KMS-11 (cell line): ENCODE measurements at regions not wholly inside any gene's neighbourhood (a gene's known extent, or its start where the extent isn't known, plus 50 kb on each side); places are given as distances from the start of the nearest gene placed in this dataset.

ENCODE experiments used
- H2AFZ ChIP-seq: fragments of 200-600 bp; sonication (generic); 2 replicates; pipeline ENCODE4 v1.6.1; 2016; ENCODE audit warnings: antibody characterized with exemption, mixed run types, low read depth
- H3K27ac ChIP-seq: fragments of 200-600 bp; sonication (generic); 2 replicates; pipeline ENCODE4 v1.6.1; 2016; ENCODE audit warnings: mild to moderate bottlenecking, mixed run types
- H3K27me3 ChIP-seq: fragments of 200-600 bp; sonication (generic); 2 replicates; pipeline ENCODE4 v1.6.1; 2017; ENCODE audit warnings: mild to moderate bottlenecking, low read depth, mixed run types, moderate library complexity; ENCODE audit not compliant: insufficient read depth
- H3K36me3 ChIP-seq: fragments of 200-600 bp; sonication (generic); 2 replicates; pipeline ENCODE4 v1.6.1; 2017; ENCODE audit warnings: mild to moderate bottlenecking, mixed run types; ENCODE audit not compliant: insufficient read depth
- H3K4me1 ChIP-seq: fragments of 200-600 bp; sonication (generic); 2 replicates; pipeline ENCODE4 v1.6.1; 2016; ENCODE audit warnings: mild to moderate bottlenecking, low read depth, mixed run types; ENCODE audit not compliant: poor library complexity, severe bottlenecking
- H3K4me2 ChIP-seq: fragments of 200-600 bp; sonication (generic); 2 replicates; pipeline ENCODE4 v1.7.0; 2016; ENCODE audit warnings: mild to moderate bottlenecking, mixed run types
- H3K4me3 ChIP-seq: fragments of 200-600 bp; sonication (generic); IDR thresholded peaks from 2 replicates; pipeline ENCODE4 v1.6.1; 2017; ENCODE audit warnings: low read depth, low read length, mixed read lengths; ENCODE audit not compliant: insufficient read depth
- H3K79me2 ChIP-seq: fragments of 200-600 bp; sonication (generic); 2 replicates; pipeline ENCODE4 v1.6.1; 2016; ENCODE audit warnings: low read depth, mixed run types; ENCODE audit not compliant: insufficient read depth
- H3K9ac ChIP-seq: fragments of 200-600 bp; sonication (generic); 2 replicates; pipeline ENCODE4 v1.6.1; 2016; ENCODE audit warnings: mild to moderate bottlenecking, mixed run types
- H4K20me1 ChIP-seq: fragments of 200-600 bp; sonication (generic); 2 replicates; pipeline ENCODE4 v1.6.1; 2016; ENCODE audit warnings: mild to moderate bottlenecking, mixed run types; ENCODE audit not compliant: insufficient read depth
- TF ChIP-seq, protein P1 (sequence below): fragments of 200-600 bp; sonication (generic); conservative IDR thresholded peaks from 2 replicates; pipeline ENCODE4 v1.6.1; 2017; ENCODE audit warnings: low read depth, mild to moderate bottlenecking, antibody characterized with exemption, low read length, moderate library complexity, mixed read lengths

DNA sequence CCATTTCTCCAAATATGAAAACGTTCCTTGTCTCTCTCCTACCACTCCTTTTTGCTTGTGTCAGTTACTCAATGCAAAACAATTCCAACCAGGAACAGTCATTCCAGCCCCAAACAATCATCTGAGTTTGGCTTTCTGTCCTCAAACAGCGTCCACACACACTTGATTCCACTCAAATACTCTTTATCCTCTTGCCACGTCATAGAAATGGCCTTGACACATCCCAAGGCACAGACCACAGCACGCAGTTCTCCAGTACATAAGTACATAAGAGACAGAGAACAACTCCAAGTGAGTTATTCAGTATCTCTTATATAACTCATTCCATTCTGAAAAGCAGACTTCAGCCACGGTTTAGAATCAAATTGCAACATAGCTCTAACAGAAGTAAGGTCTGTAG lies 299.2 kb downstream of the RPS29 start:
- Histone ChIP-seq H3K4me3 (no peak overlapping the region), H4K20me1 (no peaks in the 10 kb centered on the region), H3K27me3 (no peaks in the 10 kb centered on the region), H2AFZ (no peak overlapping the region), H3K27ac (no peak overlapping the region), H3K4me1 (no peaks in the 10 kb centered on the region), H3K9ac (no peak overlapping the region), H3K4me2 (no peak overlapping the region), H3K79me2 (no peaks in the 10 kb centered on the region), H3K36me3 (no peaks in the 10 kb centered on the region)
- TF ChIP-seq, protein P1, sequence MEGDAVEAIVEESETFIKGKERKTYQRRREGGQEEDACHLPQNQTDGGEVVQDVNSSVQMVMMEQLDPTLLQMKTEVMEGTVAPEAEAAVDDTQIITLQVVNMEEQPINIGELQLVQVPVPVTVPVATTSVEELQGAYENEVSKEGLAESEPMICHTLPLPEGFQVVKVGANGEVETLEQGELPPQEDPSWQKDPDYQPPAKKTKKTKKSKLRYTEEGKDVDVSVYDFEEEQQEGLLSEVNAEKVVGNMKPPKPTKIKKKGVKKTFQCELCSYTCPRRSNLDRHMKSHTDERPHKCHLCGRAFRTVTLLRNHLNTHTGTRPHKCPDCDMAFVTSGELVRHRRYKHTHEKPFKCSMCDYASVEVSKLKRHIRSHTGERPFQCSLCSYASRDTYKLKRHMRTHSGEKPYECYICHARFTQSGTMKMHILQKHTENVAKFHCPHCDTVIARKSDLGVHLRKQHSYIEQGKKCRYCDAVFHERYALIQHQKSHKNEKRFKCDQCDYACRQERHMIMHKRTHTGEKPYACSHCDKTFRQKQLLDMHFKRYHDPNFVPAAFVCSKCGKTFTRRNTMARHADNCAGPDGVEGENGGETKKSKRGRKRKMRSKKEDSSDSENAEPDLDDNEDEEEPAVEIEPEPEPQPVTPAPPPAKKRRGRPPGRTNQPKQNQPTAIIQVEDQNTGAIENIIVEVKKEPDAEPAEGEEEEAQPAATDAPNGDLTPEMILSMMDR, result no peak

DNA sequence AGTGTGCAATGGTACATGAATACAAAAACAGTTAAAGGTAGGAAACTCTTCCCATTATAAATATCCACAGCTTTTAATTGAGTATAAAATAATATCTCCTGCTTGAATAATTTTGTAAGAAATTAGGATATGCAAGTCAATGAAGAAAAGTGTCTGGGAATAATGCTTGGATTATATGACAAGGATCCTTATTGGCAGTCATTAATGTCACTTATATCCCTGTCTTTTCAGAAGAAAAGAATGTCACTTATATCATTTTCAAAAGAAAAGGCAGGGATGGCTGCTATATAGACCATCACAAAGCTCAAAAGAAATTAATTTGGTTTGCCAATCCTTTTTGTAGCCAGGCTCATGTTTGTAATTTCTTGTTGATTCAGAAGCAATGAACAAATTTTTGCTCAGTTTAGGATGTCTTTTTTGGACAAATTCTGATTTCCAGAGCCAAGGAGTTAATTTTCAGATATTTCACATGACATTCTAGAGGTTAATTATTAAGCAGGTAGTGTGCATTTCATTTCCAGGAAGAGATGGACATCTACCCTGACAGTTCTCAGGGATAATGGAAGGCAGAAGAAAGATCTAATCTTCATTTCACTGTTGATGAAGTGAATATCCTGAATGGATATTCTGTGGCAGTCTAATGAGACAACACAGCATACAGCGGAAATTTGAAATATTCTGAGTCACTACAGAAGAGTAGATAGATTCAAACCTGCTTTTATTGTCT lies 299.8 kb downstream of the RPS29 start:
- Histone ChIP-seq H3K4me3 (no peak overlapping the region), H2AFZ (no peak overlapping the region), H3K27me3 (no peaks in the 10 kb centered on the region), H3K79me2 (no peaks in the 10 kb centered on the region), H3K4me2 (no peak overlapping the region), H3K4me1 (no peaks in the 10 kb centered on the region), H3K27ac (no peak overlapping the region), H3K9ac (no peak overlapping the region), H4K20me1 (no peaks in the 10 kb centered on the region), H3K36me3 (no peaks in the 10 kb centered on the region)
- TF ChIP-seq, protein P1, result no peak

GRCh38 chr14:49280566-49280965 lies 305.6 kb downstream of the RPS29 start:
- H3K4me2 ChIP-seq, result no peak overlapping the region
- H3K27me3 ChIP-seq, result no peaks in the 10 kb centered on the region
- H4K20me1 ChIP-seq, result no peaks in the 10 kb centered on the region
- H2AFZ ChIP-seq, result no peak overlapping the region
- no peaks in the 10 kb centered on the region for H3K36me3 ChIP-seq
- H3K4me3 ChIP-seq, result no peak overlapping the region
- TF ChIP-seq, protein P1, result no peak
- H3K4me1 ChIP-seq, result no peaks in the 10 kb centered on the region
- no peaks in the 10 kb centered on the region for H3K79me2 ChIP-seq
- H3K9ac ChIP-seq, result no peak overlapping the region
- H3K27ac ChIP-seq, result no peak overlapping the region

DNA sequence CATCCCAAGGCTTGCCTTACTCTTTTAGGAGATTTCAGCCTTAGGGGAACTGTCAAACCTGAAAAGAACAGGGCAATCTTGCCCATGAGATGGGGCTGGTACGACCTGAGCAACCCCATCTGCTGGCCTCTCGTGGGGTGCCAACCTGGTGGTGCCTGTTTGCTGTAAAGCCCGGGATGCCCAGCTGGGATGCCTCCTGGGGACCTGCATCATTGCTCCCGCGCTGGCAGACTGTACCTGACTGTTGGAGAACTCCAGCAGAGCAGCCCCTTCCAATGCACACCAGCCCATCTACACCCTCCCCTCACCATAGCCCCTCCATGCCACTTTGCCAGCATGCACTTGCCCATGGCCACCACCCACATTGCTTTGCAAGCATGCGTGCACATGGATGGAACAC lies 335.7 kb downstream of the RPS29 start:
- Histone ChIP-seq H3K79me2 (no peaks in the 10 kb centered on the region), H3K36me3 (no peaks in the 10 kb centered on the region), H2AFZ (no peak overlapping the region), H3K4me2 (no peak overlapping the region), H4K20me1 (no peaks in the 10 kb centered on the region), H3K4me3 (no peak overlapping the region), H3K4me1 (no peaks in the 10 kb centered on the region), H3K27me3 (no peaks in the 10 kb centered on the region), H3K9ac (no peak overlapping the region), H3K27ac (no peak overlapping the region)
- TF ChIP-seq, protein P1, result no peak
